HepG2 (cell line): ENCODE measurements at regions not wholly inside any gene's neighbourhood (a gene's known extent, or its start where the extent isn't known, plus 50 kb on each side); places are given as distances from the start of the nearest gene placed in this dataset.

Source experiments
- ATAC-seq: fragments of 200-7000 bp; cut with Tn5 transposase; 3 replicates; pipeline ENCODE4 v1.9.1; 2020; ENCODE audit warnings: mild to moderate bottlenecking, moderate library complexity
- BruUV-seq: library from RNA; stranded (reverse); fragments of 400-500 nt; replicated peaks from 2 replicates; lab custom pipeline; 2021; lab: Mats Ljungman, UMichigan
- CTCF ChIA-PET: fragments of 300-600 bp; formaldehyde crosslinking; extraction: SDS; loops from one replicate; lab custom pipeline; 2021; ENCODE audit warnings: low total read pairs, inconsistent platforms, low intra/inter-chr PET ratio; lab: Yijun Ruan, JAX
- POLR2A ChIA-PET: fragments of 350-600 bp; sonication (Branson Sonifier 250); formaldehyde crosslinking; loops from one replicate; lab custom pipeline; 2020; ENCODE audit warnings: antibody characterized with exemption, inconsistent platforms; lab: Yijun Ruan, JAX
- DNase-seq: peaks from one replicate; pipeline ENCODE4 v3.0.0-alpha.2; 2015; ENCODE audit warnings: low spot score
- FAIRE-seq: peaks from 3 replicates; lab custom pipeline; 2011; peaks lifted over from hg19 to GRCh38; lab: Jason Lieb, UNC
- H2AFZ ChIP-seq: one replicate; pipeline ENCODE4 v1.6.1; 2011; ENCODE audit warnings: low read length, inconsistent platforms
- H3K27ac ChIP-seq: fragments of 300-600 bp; 3 replicates; pipeline ENCODE4 v1.8.0; 2011; ENCODE audit warnings: mixed run types, mild to moderate bottlenecking, mixed read lengths, low read length, inconsistent platforms; ENCODE audit not compliant: insufficient read depth; ENCODE audit errors: extremely low read length
- H3K27me3 ChIP-seq, 2 experiments: fragments of 200-600 bp in 1 of 2; 2 replicates in 1 of 2; 3 replicates in 1 of 2; pipeline versions ENCODE4 v1.6.0 to v1.8.0; 2011; ENCODE audit warnings: low read length in 2 of 2, mild to moderate bottlenecking in 2 of 2, moderate library complexity in 2 of 2, inconsistent platforms in 1 of 2; ENCODE audit not compliant: insufficient read depth in 2 of 2, control insufficient read depth in 1 of 2
- H3K36me3 ChIP-seq, 2 experiments: fragments of 200-600 bp in 1 of 2; replicated peaks in 1 of 2; 2 replicates in 1 of 2; 3 replicates in 1 of 2; pipeline versions ENCODE4 v1.5.1 to v1.8.0; 2011; ENCODE audit warnings: low read length in 2 of 2, inconsistent platforms in 1 of 2; ENCODE audit not compliant: insufficient read depth in 2 of 2, control insufficient read depth in 1 of 2
- H3K4me1 ChIP-seq: 2 replicates; pipeline ENCODE4 v1.5.1; 2012; ENCODE audit warnings: low read length, inconsistent platforms; ENCODE audit not compliant: insufficient read depth
- H3K4me2 ChIP-seq: 2 replicates; pipeline ENCODE4 v1.6.0; 2011; ENCODE audit warnings: low read depth, low read length, inconsistent platforms
- H3K4me3 ChIP-seq, 3 experiments: fragments of 200-600 bp in 1 of 3; sonication (generic), shearing (Covaris generic) in 1 of 3; replicated peaks in 1 of 3; 2 replicates each; pipeline ENCODE4 v1.5.1; 2011 to 2016; ENCODE audit warnings: low read length in 3 of 3, inconsistent platforms in 2 of 3, low read depth in 2 of 3, mild to moderate bottlenecking in 2 of 3, control low read depth in 1 of 3, mixed read lengths in 1 of 3; ENCODE audit not compliant: insufficient read depth in 1 of 3
- H3K79me2 ChIP-seq: one replicate; pipeline ENCODE4 v1.6.1; 2011; ENCODE audit warnings: low read length, inconsistent platforms; ENCODE audit not compliant: insufficient read depth
- H3K9ac ChIP-seq: 2 replicates; pipeline ENCODE4 v1.6.0; 2011; ENCODE audit warnings: mild to moderate bottlenecking, low read depth, low read length, inconsistent platforms; ENCODE audit not compliant: insufficient read depth
- H3K9me3 ChIP-seq: 2 replicates; pipeline ENCODE4 v1.5.1; 2012; ENCODE audit warnings: mild to moderate bottlenecking, low read length
- H4K20me1 ChIP-seq: 2 replicates; pipeline ENCODE4 v1.6.0; 2011; ENCODE audit warnings: inconsistent platforms, mild to moderate bottlenecking, low read length, moderate library complexity; ENCODE audit not compliant: insufficient read depth
- AHDC1 ChIP-seq: sonication (generic); formaldehyde crosslinking; IDR thresholded peaks from 2 replicates; pipeline ENCODE4 v1.5.1; 2020; ENCODE audit warnings: mild to moderate bottlenecking, missing genetic modification reagents, borderline replicate concordance
- CBX1 ChIP-seq: IDR thresholded peaks from one replicate; pipeline ENCODE4 v1.6.1; 2016; ENCODE audit warnings: antibody characterized with exemption, low read depth
- CSRNP2 ChIP-seq: sonication (generic); formaldehyde crosslinking; conservative IDR thresholded peaks from 2 replicates; pipeline ENCODE4 v1.8.0; 2022; ENCODE audit warnings: low read depth, missing genetic modification reagents
- ETV5 ChIP-seq: IDR thresholded peaks from 2 replicates; pipeline ENCODE4 v1.6.1; 2018; ENCODE audit warnings: missing biosample characterization, missing genetic modification reagents, inconsistent platforms, borderline replicate concordance
- IRF2 ChIP-seq: IDR thresholded peaks from 2 replicates; pipeline ENCODE4 v1.6.1; 2018; ENCODE audit warnings: missing genetic modification reagents, missing compliant biosample characterization
- NFYC ChIP-seq: IDR thresholded peaks from 2 replicates; pipeline ENCODE4 v1.6.1; 2016; ENCODE audit warnings: missing genetic modification reagents, missing compliant biosample characterization
- NR2F1 ChIP-seq, 2 experiments: fragments of 450-650 bp in 1 of 2; formaldehyde crosslinking in 1 of 2; IDR thresholded peaks; 2 replicates each; pipeline versions ENCODE4 v1.5.0 to v1.6.1; 2016 to 2020; ENCODE audit warnings: mild to moderate bottlenecking in 1 of 2, missing compliant biosample characterization in 1 of 2, missing genetic modification reagents in 1 of 2, moderate library complexity in 1 of 2
- POLR2AphosphoS5 ChIP-seq: IDR thresholded peaks from 2 replicates; pipeline ENCODE4 v1.6.1; 2012; ENCODE audit warnings: low read depth, low read length
- TFE3 ChIP-seq: IDR thresholded peaks from 2 replicates; pipeline ENCODE4 v1.6.1; 2016
- ZBTB39 ChIP-seq: sonication (generic); formaldehyde crosslinking; IDR thresholded peaks from 2 replicates; pipeline ENCODE4 v1.5.0; 2020; ENCODE audit warnings: missing genetic modification reagents
- ZFAT ChIP-seq: sonication (generic); formaldehyde crosslinking; conservative IDR thresholded peaks from 2 replicates; pipeline ENCODE4 v1.8.1; 2023; ENCODE audit warnings: missing genetic modification reagents, inconsistent platforms
- ZNF577 ChIP-seq: sonication (generic); formaldehyde crosslinking; IDR thresholded peaks from 2 replicates; pipeline ENCODE4 v1.4.0; 2020; ENCODE audit warnings: mild to moderate bottlenecking, low read depth, missing genetic modification reagents, borderline replicate concordance
- ZNF850 ChIP-seq: sonication (generic); formaldehyde crosslinking; conservative IDR thresholded peaks from 2 replicates; pipeline ENCODE4 v1.9.0; 2021; ENCODE audit warnings: mild to moderate bottlenecking, missing genetic modification reagents
- ZNF878 ChIP-seq: sonication (generic); formaldehyde crosslinking; IDR thresholded peaks from 2 replicates; pipeline ENCODE4 v1.8.1; 2023; ENCODE audit warnings: mild to moderate bottlenecking, missing genetic modification reagents, moderate library complexity
- WGBS: methylation state at CpG from one replicate; pipeline ENCODE4 v1.1.6; 2017; ENCODE audit warnings: low lambda C conversion rate; 5-methylcytosine and 5-hydroxymethylcytosine counted together
- in situ Hi-C: cut with HindIII; loops from 2 replicates; pipeline ENCODE4 v1.10.0; 2017; ENCODE audit warnings: low pct_unique_long_range_greater_than_20kb; ENCODE audit not compliant: extremely low pct_ligation_motif_present
- intact Hi-C: fragments of 100-400 bp; cut with micrococcal nuclease; formaldehyde crosslinking; loops from one replicate; pipeline ENCODE4 v1.10.0; 2022; ENCODE audit not compliant: unreplicated experiment

- no peak for TF ChIP-seq AHDC1 (CRISPR knock-in tag)
- no peak for TF ChIP-seq CSRNP2 (CRISPR knock-in tag)
- no peak for TF ChIP-seq NR2F1 (CRISPR knock-in tag; IDR thresholded peaks at IDR 0.05)
- no peak for TF ChIP-seq IRF2
These were observed 130.1 kb downstream of the SLC41A2 start (continued) for GRCh38 chr12:104828015-104828414.

- CTCF ChIA-PET: no interaction called here
- no TSS peak for BruUV-seq
- no peak for TF ChIP-seq TFE3 (CRISPR knock-in tag)
- no peak for TF ChIP-seq ZFAT
- TF ChIP-seq ZBTB39 (CRISPR knock-in tag): no peak
- TF ChIP-seq ZNF878 (CRISPR knock-in tag): no peak
- no peak for TF ChIP-seq ZNF577 (CRISPR knock-in tag)
- TF ChIP-seq CBX1: no peak
- no peak for TF ChIP-seq ETV5
- no peak for TF ChIP-seq NFYC (CRISPR knock-in tag)
- TF ChIP-seq ZNF850 (CRISPR knock-in tag): no peak
- no peak for TF ChIP-seq POLR2AphosphoS5
These were observed 130.5 kb downstream of the SLC41A2 start for GRCh38 chr12:104827587-104827986.

More at GRCh38 chr12:104827587-104827986, 130.5 kb downstream of the SLC41A2 start:
- no peaks in the 10 kb centered on the region for H3K4me1 ChIP-seq
- H3K27me3 ChIP-seq: no peaks in the 10 kb centered on the region
- H3K9me3 ChIP-seq: peaks cover 19% of the 10 kb centered on the region
- H2AFZ ChIP-seq: no peak overlapping the region
- no peaks in the 10 kb centered on the region for H3K36me3 ChIP-seq
- H3K4me2 ChIP-seq: no peak overlapping the region
- no peak overlapping the region for H3K9ac ChIP-seq
- in situ Hi-C loops: no loop called here
- intact Hi-C loops: no loop called here
- ATAC-seq: no peak
- H3K4me3 ChIP-seq: no peak overlapping the region
- WGBS: 81% methylated on average over 9 of the region's 9 CpGs
- POLR2A ChIA-PET: no interaction called here
- H3K79me2 ChIP-seq: no peaks in the 10 kb centered on the region
- no peak for FAIRE-seq
- no peak for DNase-seq
- H3K27ac ChIP-seq: no peak overlapping the region
- H4K20me1 ChIP-seq: no peaks in the 10 kb centered on the region
